Activated CD4-positive, CD25-positive, alpha-beta regulatory T cell (primary cell): ENCODE measurements at regions not wholly inside any gene's neighbourhood (a gene's known extent, or its start where the extent isn't known, plus 50 kb on each side); places are given as distances from the start of the nearest gene placed in this dataset.

Source experiments
- DNase-seq, 4 experiments: peaks; one replicate each; lab custom pipeline; 2025; lab: John Stamatoyannopoulos, UW

GRCh38 chr3:135310317-135310716, 515.3 kb downstream of the EPHB1 start:
- no peak for DNase-seq

- no peak for DNase-seq
Measured at GRCh38 chr3:135311699-135312098, 516.6 kb downstream of the EPHB1 start.

GRCh38 chr3:135314237-135314636, 519.2 kb downstream of the EPHB1 start:
- no peak for DNase-seq

- no peak for DNase-seq
Measured at GRCh38 chr3:135324301-135324700, 529.2 kb downstream of the EPHB1 start.

GRCh38 chr3:135325096-135325495, 530.0 kb downstream of the EPHB1 start:
- DNase-seq, result no peak

- no peak for DNase-seq
Measured at GRCh38 chr3:135325726-135326235, 530.7 kb downstream of the EPHB1 start.

- no peak for DNase-seq
Measured at GRCh38 chr3:135326851-135327250, 531.8 kb downstream of the EPHB1 start.

GRCh38 chr3:135328036-135328435, 533.0 kb downstream of the EPHB1 start:
- DNase-seq, result no peak

GRCh38 chr3:135329479-135329878, 534.4 kb downstream of the EPHB1 start:
- no peak for DNase-seq

GRCh38 chr3:135337192-135337591, 542.1 kb downstream of the EPHB1 start:
- no peak for DNase-seq

- no peak for DNase-seq
Measured at GRCh38 chr3:135348690-135349089, 553.6 kb downstream of the EPHB1 start.

- no peak for DNase-seq
Measured at GRCh38 chr3:135349254-135349948, 554.3 kb downstream of the EPHB1 start.

- no peak for DNase-seq
Measured at GRCh38 chr3:135352213-135352612, 557.2 kb downstream of the EPHB1 start.

- no peak for DNase-seq
Measured at GRCh38 chr3:135362889-135363288, 567.8 kb downstream of the EPHB1 start.

- DNase-seq, result no peak
Measured at GRCh38 chr3:135364676-135365075, 569.6 kb downstream of the EPHB1 start.

GRCh38 chr3:135366816-135367215, 571.8 kb downstream of the EPHB1 start:
- no peak for DNase-seq

GRCh38 chr3:135368316-135368715, 573.3 kb downstream of the EPHB1 start:
- DNase-seq, result no peak

GRCh38 chr3:135368781-135369180, 573.7 kb downstream of the EPHB1 start:
- DNase-seq, result no peak

- DNase-seq, result no peak
Measured at GRCh38 chr3:135374571-135374970, 579.5 kb downstream of the EPHB1 start.

- DNase-seq, result no peak
Measured at GRCh38 chr3:135382188-135382587, 583.3 kb upstream of the PPP2R3A start.

GRCh38 chr3:135382621-135383020, 582.9 kb upstream of the PPP2R3A start:
- no peak for DNase-seq

- no peak for DNase-seq
Measured at GRCh38 chr3:135383301-135383700, 582.2 kb upstream of the PPP2R3A start.

- DNase-seq, result no peak
Measured at GRCh38 chr3:135392151-135392550, 573.4 kb upstream of the PPP2R3A start.

- no peak for DNase-seq
Measured at GRCh38 chr3:135393159-135393558, 572.4 kb upstream of the PPP2R3A start.
